HepG2 (cell line): ENCODE measurements at regions not wholly inside any gene's neighbourhood (a gene's known extent, or its start where the extent isn't known, plus 50 kb on each side); places are given as distances from the start of the nearest gene placed in this dataset.

Experiments used
- ATAC-seq: fragments of 200-7000 bp; cut with Tn5 transposase; 3 replicates; pipeline ENCODE4 v1.9.1; 2020; ENCODE audit warnings: mild to moderate bottlenecking, moderate library complexity
- BruUV-seq: library from RNA; stranded (reverse); fragments of 400-500 nt; replicated peaks from 2 replicates; lab custom pipeline; 2021; lab: Mats Ljungman, UMichigan
- CTCF ChIA-PET: fragments of 300-600 bp; formaldehyde crosslinking; extraction: SDS; loops from one replicate; lab custom pipeline; 2021; ENCODE audit warnings: low total read pairs, inconsistent platforms, low intra/inter-chr PET ratio; lab: Yijun Ruan, JAX
- POLR2A ChIA-PET: fragments of 350-600 bp; sonication (Branson Sonifier 250); formaldehyde crosslinking; loops from one replicate; lab custom pipeline; 2020; ENCODE audit warnings: antibody characterized with exemption, inconsistent platforms; lab: Yijun Ruan, JAX
- DNase-seq: peaks from one replicate; pipeline ENCODE4 v3.0.0-alpha.2; 2015; ENCODE audit warnings: low spot score
- FAIRE-seq: peaks from 3 replicates; lab custom pipeline; 2011; peaks lifted over from hg19 to GRCh38; lab: Jason Lieb, UNC
- H2AFZ ChIP-seq: one replicate; pipeline ENCODE4 v1.6.1; 2011; ENCODE audit warnings: low read length, inconsistent platforms
- H3K27ac ChIP-seq: fragments of 300-600 bp; 3 replicates; pipeline ENCODE4 v1.8.0; 2011; ENCODE audit warnings: mixed run types, mild to moderate bottlenecking, mixed read lengths, low read length, inconsistent platforms; ENCODE audit not compliant: insufficient read depth; ENCODE audit errors: extremely low read length
- H3K27me3 ChIP-seq, 2 experiments: fragments of 200-600 bp in 1 of 2; 2 replicates in 1 of 2; 3 replicates in 1 of 2; pipeline versions ENCODE4 v1.6.0 to v1.8.0; 2011; ENCODE audit warnings: low read length in 2 of 2, mild to moderate bottlenecking in 2 of 2, moderate library complexity in 2 of 2, inconsistent platforms in 1 of 2; ENCODE audit not compliant: insufficient read depth in 2 of 2, control insufficient read depth in 1 of 2
- H3K36me3 ChIP-seq, 2 experiments: fragments of 200-600 bp in 1 of 2; replicated peaks in 1 of 2; 2 replicates in 1 of 2; 3 replicates in 1 of 2; pipeline versions ENCODE4 v1.5.1 to v1.8.0; 2011; ENCODE audit warnings: low read length in 2 of 2, inconsistent platforms in 1 of 2; ENCODE audit not compliant: insufficient read depth in 2 of 2, control insufficient read depth in 1 of 2
- H3K4me1 ChIP-seq: 2 replicates; pipeline ENCODE4 v1.5.1; 2012; ENCODE audit warnings: low read length, inconsistent platforms; ENCODE audit not compliant: insufficient read depth
- H3K4me2 ChIP-seq: 2 replicates; pipeline ENCODE4 v1.6.0; 2011; ENCODE audit warnings: low read depth, low read length, inconsistent platforms
- H3K4me3 ChIP-seq, 3 experiments: fragments of 200-600 bp in 1 of 3; sonication (generic), shearing (Covaris generic) in 1 of 3; replicated peaks in 1 of 3; 2 replicates each; pipeline ENCODE4 v1.5.1; 2011 to 2016; ENCODE audit warnings: low read length in 3 of 3, inconsistent platforms in 2 of 3, low read depth in 2 of 3, mild to moderate bottlenecking in 2 of 3, control low read depth in 1 of 3, mixed read lengths in 1 of 3; ENCODE audit not compliant: insufficient read depth in 1 of 3
- H3K79me2 ChIP-seq: one replicate; pipeline ENCODE4 v1.6.1; 2011; ENCODE audit warnings: low read length, inconsistent platforms; ENCODE audit not compliant: insufficient read depth
- H3K9ac ChIP-seq: 2 replicates; pipeline ENCODE4 v1.6.0; 2011; ENCODE audit warnings: mild to moderate bottlenecking, low read depth, low read length, inconsistent platforms; ENCODE audit not compliant: insufficient read depth
- H3K9me3 ChIP-seq: 2 replicates; pipeline ENCODE4 v1.5.1; 2012; ENCODE audit warnings: mild to moderate bottlenecking, low read length
- H4K20me1 ChIP-seq: 2 replicates; pipeline ENCODE4 v1.6.0; 2011; ENCODE audit warnings: inconsistent platforms, mild to moderate bottlenecking, low read length, moderate library complexity; ENCODE audit not compliant: insufficient read depth
- ATF7 ChIP-seq, 2 experiments: fragments of 450-650 bp in 1 of 2; sonication (generic) in 1 of 2; formaldehyde crosslinking in 1 of 2; IDR thresholded peaks; 2 replicates each; pipeline versions ENCODE4 v1.4.0 to v1.6.1; 2016 to 2020; ENCODE audit warnings: antibody characterized with exemption in 1 of 2, mild to moderate bottlenecking in 1 of 2, missing genetic modification reagents in 1 of 2
- CEBPB ChIP-seq: IDR thresholded peaks from 2 replicates; pipeline ENCODE4 v1.6.1; 2011; ENCODE audit warnings: low read depth, low read length, improper control_type of control experiment, borderline replicate concordance
- CREB1 ChIP-seq, 2 experiments: fragments of 450-650 bp in 1 of 2; IDR thresholded peaks; 2 replicates each; pipeline ENCODE4 v1.6.1; 2016 to 2017; ENCODE audit warnings: control low read depth in 1 of 2, mild to moderate bottlenecking in 1 of 2, missing compliant biosample characterization in 1 of 2, missing genetic modification characterization in 1 of 2
- NFIB ChIP-seq: sonication (generic); formaldehyde crosslinking; IDR thresholded peaks from 2 replicates; pipeline ENCODE4 v1.9.0; 2021; ENCODE audit warnings: missing genetic modification reagents, mild to moderate bottlenecking, borderline replicate concordance
- TCF7 ChIP-seq: sonication (generic); IDR thresholded peaks from 2 replicates; pipeline ENCODE4 v1.6.1; 2016; ENCODE audit warnings: antibody characterized with exemption, low read depth
- ZNF230 ChIP-seq: sonication (generic); formaldehyde crosslinking; IDR thresholded peaks from 2 replicates; pipeline ENCODE4 v1.4.0; 2020; ENCODE audit warnings: mild to moderate bottlenecking, missing genetic modification reagents
- WGBS: methylation state at CpG from one replicate; pipeline ENCODE4 v1.1.6; 2017; ENCODE audit warnings: low lambda C conversion rate; 5-methylcytosine and 5-hydroxymethylcytosine counted together
- in situ Hi-C: cut with HindIII; loops from 2 replicates; pipeline ENCODE4 v1.10.0; 2017; ENCODE audit warnings: low pct_unique_long_range_greater_than_20kb; ENCODE audit not compliant: extremely low pct_ligation_motif_present
- intact Hi-C: fragments of 100-400 bp; cut with micrococcal nuclease; formaldehyde crosslinking; loops from one replicate; pipeline ENCODE4 v1.10.0; 2022; ENCODE audit not compliant: unreplicated experiment

DNA sequence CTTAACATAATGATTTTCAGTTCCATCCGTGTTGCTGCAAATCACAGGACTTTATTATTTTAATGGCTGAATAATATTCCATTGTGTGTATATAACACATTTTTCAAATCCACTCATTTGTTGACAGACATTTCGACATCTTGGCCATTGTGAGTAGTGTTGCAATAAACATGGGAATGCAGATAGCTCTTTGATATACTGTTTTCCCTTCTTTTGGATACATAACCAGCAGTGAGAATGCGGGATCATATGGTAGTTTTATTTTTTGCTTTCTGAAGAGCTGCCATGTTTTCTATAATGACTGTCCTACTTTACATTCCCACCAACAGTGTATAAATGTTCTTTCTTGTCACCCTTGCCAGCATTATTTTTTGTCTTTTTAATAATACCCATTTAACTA lies 420.3 kb upstream of the CHAC2 start:
- Histone ChIP-seq H3K4me1 (no peaks in the 10 kb centered on the region), H3K79me2 (no peaks in the 10 kb centered on the region), H3K36me3 (no peaks in the 10 kb centered on the region), H3K4me2 (no peak overlapping the region), H3K27ac (no peak overlapping the region), H3K4me3 (no peak overlapping the region), H3K27me3 (no peaks in the 10 kb centered on the region), H4K20me1 (no peaks in the 10 kb centered on the region), H3K9ac (no peak overlapping the region), H3K9me3 (no peaks in the 10 kb centered on the region), H2AFZ (no peak overlapping the region)
- in situ Hi-C loops (no loop called here), intact Hi-C loops (no loop called here)
- FAIRE-seq (no peak), ATAC-seq (no peak), DNase-seq (no peak)
- WGBS: 13% methylated on average over 3 of the region's 3 CpGs
- CTCF ChIA-PET: no interaction called here
- BruUV-seq: no TSS peak
- POLR2A ChIA-PET: no interaction called here
- TF ChIP-seq CEBPB: peak; percentile 75; the same call in 1 of the 2 replicates
- TF ChIP-seq TCF7: no peak

DNA sequence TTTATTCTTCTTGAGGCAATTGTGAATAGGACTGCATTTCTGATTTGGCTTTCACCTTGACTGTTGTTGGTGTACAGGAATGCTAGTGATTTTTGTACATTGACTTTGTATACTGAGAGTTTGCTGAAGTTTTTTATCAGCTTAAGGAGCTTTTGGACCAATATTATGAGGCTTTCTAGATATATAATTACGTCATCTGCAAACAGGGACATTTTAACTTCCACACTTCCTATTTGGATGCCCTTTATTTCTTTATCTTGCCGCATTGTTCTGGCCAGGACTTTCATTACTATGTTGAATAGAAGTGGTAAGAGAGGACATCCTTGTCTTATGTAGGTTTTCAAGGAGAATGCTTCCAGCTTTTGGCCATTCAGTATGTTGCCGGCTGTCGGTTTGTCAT lies 425.4 kb upstream of the CHAC2 start:
- Histone ChIP-seq H3K79me2 (no peaks in the 10 kb centered on the region), H3K9me3 (no peaks in the 10 kb centered on the region), H3K4me1 (no peaks in the 10 kb centered on the region), H3K4me3 (no peak overlapping the region), H3K9ac (no peak overlapping the region), H3K27ac (no peak overlapping the region), H3K36me3 (no peaks in the 10 kb centered on the region), H4K20me1 (no peaks in the 10 kb centered on the region), H3K4me2 (no peak overlapping the region), H3K27me3 (no peaks in the 10 kb centered on the region), H2AFZ (no peak overlapping the region)
- BruUV-seq: no TSS peak
- in situ Hi-C loops: no loop called here
- FAIRE-seq (no peak), ATAC-seq (no peak), DNase-seq (no peak)
- ChIA-PET POLR2A (no interaction called here), CTCF (no interaction called here)
- intact Hi-C loops: no loop called here
- no peak for TF ChIP-seq ZNF230 (CRISPR knock-in tag)
- peak; percentile 94 for TF ChIP-seq ATF7 (IDR thresholded peaks at IDR 0.05)
- TF ChIP-seq ATF7 (CRISPR knock-in tag; IDR thresholded peaks at IDR 0.05): no peak
- TF ChIP-seq CREB1 (IDR thresholded peaks at IDR 0.05): peak; percentile 12; the same call in 1 of the 2 replicates
- no peak for TF ChIP-seq CREB1 (CRISPR knock-in tag; IDR thresholded peaks at IDR 0.05)
- no peak for TF ChIP-seq NFIB
- WGBS: 42% methylated on average over 4 of the region's 4 CpGs
